ENCODE measurements at regions not wholly inside any gene's neighbourhood (a gene's known extent, or its start where the extent isn't known, plus 50 kb on each side); places are given as distances from the start of the nearest gene placed in this dataset.
"Not testable (repeated sequence)": the region's sequence is repeated elsewhere in the genome, so short reads cannot be mapped to it uniquely, and the experiment has no call there.

DNA sequence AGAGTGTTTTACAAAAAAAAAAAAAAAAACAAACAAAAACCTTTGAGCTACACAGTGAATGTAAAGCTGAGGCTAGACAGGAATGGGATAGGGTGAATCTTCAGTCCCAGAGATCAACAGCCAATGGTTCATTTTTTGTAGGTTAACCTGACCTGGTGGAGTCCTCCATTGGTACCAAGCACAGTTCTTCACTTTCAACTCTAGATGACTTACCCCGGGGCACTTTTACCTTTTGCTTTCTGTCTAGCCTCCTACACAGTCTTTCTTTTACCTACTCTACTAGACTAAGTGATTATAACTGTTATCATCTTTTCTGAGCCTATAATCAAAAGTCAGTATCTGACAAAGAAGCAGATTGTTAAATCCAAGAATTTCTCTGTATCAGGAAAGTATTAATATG is 50.9 kb downstream of the ANXA2R start:
- no peak for DNase-seq (ENCODE audit: extremely low read depth, low read depth)

DNA sequence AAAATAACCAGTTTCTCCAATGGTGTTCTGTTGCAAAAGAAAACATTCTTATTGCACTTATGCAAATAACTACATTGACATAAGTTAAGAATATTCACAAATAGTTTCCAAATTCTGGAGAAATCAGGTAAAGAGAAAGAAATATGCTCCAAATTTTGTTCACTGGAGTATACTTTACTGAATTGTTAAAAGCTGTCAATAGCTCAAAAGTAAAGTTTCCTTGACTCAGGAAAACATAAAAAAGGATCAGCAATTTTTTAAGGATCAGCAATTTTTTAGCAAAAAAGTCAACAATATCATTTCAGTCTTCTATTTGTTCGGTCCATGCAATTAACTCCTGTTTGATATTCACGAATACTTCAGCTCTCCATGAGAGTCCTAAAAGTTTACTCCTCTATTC is 51.6 kb downstream of the ANXA2R start:
- no peak for DNase-seq (ENCODE audit: extremely low read depth, low read depth)

DNA sequence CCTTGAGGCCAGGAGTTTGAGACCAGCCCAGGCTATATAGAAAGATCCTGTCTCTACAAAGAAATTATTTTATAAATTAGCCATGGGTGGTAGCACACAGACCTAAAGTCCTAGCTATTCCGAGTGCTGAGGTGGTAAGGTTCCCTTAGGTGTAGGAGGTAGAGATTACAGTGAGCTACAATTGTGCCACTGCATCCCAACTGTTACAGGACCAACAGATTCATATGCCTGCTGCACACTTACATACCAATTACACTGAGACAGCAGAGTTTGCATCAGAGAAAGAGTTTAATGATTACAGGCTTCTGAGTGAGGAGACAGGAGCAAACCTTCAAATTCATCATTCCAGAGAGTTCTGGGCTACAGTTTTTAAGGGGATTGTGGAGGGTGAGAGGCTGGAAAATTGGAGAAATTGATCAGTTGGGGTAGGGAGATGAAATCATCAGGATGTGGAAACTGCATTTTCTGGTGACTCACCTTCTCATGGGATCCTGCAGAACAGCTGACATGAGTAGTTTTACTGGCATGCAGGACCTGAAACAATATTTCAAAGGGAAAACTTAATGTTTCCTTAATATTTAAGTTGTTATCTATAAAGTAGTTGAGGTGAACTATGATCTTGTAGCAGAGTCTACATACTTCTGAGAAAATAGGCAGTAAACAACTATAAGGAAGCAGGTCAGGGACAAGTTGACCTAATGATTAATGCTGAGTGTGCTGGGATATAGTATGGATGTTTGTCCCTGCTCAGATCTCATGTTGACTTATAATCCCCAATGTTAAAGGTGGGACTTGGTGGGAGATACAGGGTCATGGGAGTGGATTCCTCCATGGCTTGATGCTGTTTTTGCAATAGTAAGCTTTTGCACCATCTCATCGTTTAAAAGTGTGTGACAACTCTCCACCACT is 54.7 kb downstream of the ANXA2R start:
- DNase-seq (ENCODE audit: extremely low read depth, low read depth): no peak

DNA sequence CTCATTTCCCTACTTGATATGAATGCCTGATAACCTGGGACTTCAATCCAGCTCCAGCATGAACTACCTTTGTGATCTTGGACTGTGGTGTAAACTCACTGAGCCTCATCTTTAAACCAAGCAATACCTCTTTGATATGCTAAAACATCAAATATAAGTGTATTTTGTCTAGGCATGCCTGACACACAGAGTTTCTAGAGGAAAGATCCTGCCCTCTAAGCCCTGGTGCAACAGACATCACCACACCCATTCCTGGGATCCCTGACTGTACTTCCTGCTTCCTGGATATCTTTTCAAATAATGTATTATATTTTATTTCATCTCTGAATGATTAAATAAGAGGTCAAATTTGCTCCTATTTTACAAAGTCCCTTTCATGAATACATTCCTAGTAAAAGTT is 55.8 kb downstream of the ANXA2R start:
- no peak for DNase-seq (ENCODE audit: extremely low read depth, low read depth)

DNA sequence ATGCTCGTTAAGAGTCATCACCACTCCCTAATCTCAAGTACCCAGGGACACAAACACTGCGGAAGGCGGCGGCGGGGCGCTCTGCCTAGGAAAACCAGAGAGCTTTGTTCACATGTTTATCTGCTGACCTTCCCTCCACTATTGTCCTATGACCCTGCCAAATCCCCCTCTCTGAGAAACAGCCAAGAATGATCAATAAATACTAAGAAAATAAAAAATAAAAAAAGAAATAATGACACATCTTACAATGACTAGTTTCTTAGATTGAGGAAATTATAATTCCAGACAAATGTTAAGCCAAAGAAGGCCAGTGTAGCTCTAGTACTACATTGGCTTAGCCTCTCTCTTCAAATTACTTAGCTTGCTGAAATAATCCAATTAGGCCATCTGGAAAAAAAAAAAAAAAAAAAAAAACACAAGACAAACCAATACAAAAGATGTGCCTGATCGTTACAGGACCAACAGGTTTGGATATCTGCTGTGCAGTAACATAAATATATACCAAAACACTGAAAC is 58.0 kb downstream of the ANXA2R start:
- no peak for DNase-seq (ENCODE audit: extremely low read depth, low read depth)

DNA sequence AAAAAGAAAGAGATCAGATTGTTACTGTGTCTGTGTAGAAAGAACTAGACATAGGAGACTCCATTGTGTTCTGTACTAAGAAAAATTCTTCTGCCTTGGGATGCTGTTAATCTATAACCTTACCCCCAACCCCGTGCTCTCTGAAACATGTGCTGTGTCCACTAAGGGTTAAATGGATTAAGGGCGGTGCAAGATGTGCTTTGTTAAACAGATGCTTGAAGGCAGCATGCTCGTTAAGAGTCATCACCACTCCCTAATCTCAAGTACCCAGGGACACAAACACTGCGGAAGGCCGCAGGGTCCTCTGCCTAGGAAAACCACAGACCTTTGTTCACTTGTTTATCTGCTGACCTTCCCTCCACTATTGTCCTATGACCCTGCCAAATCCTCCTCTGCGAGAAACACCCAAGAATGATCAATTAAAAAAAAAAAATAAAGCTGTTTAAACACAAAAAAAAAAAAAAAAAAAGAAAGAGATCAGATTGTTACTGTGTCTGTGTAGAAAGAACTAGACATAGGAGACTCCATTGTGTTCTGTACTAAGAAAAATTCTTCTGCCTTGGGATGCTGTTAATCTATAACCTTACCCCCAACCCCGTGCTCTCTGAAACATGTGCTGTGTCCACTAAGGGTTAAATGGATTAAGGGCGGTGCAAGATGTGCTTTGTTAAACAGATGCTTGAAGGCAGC is 58.6 kb downstream of the ANXA2R start:
- DNase-seq (ENCODE audit: extremely low read depth, low read depth): not testable (repeated sequence)

DNA sequence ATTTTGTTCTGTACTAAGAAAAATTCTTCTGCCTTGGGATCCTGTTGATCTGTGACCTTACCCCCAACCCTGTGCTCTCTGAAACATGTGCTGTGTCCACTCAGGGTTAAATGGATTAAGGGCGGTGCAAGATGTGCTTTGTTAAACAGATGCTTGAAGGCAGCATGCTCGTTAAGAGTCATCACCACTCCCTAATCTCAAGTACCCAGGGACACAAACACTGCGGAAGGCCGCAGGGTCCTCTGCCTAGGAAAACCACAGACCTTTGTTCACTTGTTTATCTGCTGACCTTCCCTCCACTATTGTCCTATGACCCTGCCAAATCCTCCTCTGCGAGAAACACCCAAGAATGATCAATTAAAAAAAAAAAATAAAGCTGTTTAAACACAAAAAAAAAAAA is 59.1 kb downstream of the ANXA2R start:
- DNase-seq (ENCODE audit: extremely low read depth, low read depth): not testable (repeated sequence)

DNA sequence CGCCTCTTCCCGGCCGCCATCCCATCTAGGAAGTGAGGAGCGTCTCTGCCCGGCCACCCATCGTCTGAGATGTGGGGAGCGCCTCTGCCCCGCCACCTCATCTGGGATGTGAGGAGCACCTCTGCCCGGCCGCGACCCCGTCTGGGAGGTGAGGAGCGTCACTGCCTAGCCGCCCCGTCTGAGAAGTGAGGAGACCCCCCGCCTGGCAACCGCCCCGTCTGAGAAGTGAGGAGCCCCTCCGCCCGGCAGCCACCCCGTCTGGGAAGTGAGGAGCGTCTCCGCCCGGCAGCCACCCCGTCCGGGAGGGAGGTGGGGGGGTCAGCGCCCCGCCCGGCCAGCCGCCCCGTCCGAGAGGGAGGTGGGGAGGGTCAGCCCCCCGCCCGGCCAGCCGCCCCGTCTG is 59.7 kb downstream of the ANXA2R start:
- DNase-seq (ENCODE audit: extremely low read depth, low read depth): not testable (repeated sequence)

DNA sequence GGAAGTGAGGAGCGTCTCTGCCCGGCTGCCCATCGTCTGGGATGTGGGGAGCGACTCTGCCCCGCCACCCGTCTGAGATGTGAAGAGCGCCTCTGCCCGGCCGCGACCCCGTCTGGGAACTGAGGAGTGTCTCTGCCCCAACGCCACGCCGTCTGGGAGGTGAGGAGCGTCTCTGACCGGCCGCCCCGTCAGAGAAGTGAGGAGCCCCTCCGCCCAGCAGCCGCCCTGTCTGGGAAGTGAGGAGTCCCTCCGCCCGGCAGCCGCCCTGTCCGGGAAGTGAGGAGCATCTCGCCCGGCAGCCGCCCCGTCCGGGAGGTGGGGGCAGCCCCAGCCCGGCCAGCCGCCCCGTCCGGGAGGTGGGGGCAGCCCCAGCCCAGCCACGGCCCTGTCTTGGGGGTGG is 60.9 kb downstream of the ANXA2R start:
- not testable (repeated sequence) for DNase-seq (ENCODE audit: extremely low read depth, low read depth)

DNA sequence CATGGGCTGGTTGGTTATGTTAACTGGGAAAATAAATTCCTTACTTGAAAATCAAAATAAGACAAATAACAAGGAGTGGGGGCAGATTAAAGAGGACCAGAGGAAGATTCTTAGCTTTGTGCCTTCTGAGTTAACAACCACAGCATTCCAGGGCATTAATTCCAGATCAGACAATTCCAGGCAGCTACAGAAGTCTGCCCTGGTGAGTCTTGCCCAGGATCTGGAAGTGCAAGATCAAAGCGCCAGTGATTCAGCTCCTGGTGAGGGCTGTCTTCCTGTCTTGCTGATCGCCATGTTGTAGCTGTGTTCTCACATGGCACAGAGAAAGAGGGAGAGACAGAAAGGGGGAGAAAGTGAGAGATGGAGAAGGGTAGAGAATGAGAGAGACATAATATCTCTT is 65.6 kb downstream of the ANXA2R start:
- DNase-seq (ENCODE audit: extremely low read depth, low read depth): no peak

DNA sequence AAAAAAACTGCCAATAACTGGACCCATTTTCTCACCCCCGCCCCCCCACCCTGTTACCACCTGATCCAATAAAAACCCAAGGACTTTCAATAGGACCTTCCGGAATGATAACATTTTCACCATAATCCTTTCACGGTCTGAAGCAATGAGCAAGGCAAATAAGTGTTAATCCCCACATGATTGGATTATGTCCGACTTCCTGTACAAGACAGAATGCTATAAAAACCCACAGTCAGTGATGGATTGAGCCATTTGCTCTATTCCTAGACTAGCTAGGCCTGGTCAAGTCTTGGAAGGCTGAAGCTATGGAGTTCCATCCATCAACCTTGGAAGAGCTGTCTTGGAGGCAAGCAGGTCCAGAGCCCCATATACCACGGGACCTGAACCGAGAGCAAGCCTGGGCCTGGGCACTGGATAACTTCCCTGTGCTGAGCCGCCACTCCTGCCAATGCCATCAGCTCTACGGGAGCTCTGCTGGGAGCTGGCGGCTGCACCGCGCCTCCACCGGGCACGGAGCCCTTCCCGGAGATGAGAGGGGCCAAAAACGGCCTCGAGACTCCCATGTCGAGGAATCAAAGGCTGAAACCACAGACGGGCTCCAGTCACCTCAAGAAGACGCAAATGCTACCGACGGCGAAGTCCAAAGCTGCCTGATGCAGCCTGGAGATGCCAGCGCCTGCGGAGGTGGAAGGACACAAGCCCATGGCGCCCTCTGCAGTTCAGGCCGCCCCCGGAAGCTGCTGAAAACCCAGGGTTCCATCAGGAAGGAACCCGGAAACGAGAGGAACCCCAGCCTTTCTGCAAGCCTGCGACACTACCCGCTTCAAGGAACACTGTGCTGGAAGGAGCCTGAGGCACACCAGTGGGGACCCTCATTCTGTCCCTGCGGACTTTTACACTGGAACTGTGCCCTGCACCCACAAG is 69.2 kb downstream of the ANXA2R start:
- peak; percentile 24 for DNase-seq (ENCODE audit: extremely low read depth, low read depth)

DNA sequence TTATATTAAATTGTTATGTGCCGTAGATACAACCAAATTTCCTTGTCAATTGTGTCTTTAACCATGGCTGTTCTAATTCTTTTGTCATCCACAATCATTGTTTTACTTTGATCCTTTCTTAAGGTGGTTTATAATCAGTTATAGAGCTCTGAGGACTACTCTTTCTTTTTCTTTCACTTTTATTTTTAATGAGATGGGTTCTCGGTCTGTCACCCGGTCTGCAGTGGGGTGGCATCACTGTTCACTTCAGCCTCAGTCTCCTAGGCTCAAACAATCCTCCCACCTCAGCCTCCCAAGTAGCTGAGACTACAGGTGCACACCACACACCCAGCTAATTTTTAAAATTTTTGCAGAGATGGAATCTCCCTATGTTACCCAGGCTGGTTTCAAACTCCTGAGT is 74.2 kb downstream of the ANXA2R start:
- no peak for DNase-seq (ENCODE audit: extremely low read depth, low read depth)

DNA sequence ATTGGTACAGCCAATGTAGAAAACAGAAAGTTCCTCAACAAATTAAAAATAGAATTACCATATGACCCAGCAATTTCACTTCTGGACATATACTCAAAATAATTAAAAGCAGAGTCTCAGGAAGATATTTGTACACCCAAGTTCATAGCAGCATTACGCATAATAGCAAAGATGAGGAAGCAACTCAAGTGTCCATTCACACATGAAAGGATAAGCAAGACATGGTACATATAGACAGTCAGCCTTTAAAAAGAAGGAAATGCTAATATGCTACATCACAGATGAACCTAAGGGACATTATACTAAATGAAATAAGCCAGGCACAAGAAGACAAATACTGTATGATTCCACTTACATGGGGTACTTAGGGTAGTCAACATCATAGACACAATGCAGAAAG is 76.7 kb downstream of the ANXA2R start:
- DNase-seq (ENCODE audit: extremely low read depth, low read depth): no peak

DNA sequence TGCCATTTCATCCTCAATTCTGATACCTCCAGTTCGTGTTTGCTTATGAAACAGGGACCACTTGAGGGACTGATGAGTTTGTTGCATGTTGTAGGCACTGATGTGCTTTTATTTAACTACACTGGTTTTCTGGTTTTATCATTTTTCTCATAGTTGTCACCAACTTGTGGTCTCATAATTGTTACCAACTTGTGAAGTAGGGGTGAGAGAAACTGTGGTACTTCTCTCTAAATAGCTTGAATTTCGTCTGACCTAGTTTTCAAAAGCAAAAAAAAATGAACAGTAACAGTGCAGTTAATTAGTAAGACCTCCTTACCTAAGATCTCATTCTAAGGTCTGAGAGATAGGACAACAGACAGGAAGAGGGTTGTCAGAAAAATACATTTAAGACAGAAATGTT is 78.0 kb downstream of the ANXA2R start:
- DNase-seq (ENCODE audit: extremely low read depth, low read depth): no peak

DNA sequence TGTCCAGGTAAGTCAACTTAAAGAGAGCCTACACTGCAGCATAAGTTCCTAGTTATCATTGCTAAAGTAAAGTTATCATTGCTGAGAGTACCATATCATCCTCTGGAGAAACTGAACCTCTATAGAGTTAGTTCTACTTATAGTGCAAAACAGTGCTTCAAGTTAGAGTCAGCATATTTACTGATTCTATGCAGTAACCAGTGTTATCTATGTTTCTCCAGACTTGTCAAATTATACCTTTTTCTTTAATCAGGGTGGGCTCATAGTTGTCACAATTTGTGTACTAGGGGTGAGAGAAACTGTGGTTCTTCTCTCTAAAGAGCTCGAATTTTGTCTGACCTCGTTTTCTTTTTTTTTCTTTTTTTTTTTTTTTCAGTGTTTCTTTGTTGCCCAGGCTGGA is 79.6 kb downstream of the ANXA2R start:
- DNase-seq (ENCODE audit: extremely low read depth, low read depth): no peak

DNA sequence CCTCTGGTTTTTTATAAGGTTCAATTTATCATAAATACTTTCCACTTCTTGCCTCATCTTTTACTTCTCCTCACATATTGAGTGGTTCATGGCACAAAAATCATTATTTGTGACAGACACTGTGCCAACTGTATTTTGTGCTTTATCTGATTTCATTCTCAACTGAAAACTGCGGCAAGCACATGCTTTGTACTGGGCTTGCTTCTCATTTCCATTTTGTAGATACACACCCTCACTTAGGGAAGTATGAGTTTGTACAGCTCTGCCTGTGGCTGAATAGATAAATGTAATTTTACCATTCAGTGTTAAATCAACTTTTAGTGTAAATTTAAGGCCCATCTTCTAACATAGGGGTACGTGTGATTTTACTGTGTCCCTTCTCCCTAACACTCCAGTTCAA is 83.6 kb downstream of the ANXA2R start:
- no peak for DNase-seq (ENCODE audit: extremely low read depth, low read depth)

DNA sequence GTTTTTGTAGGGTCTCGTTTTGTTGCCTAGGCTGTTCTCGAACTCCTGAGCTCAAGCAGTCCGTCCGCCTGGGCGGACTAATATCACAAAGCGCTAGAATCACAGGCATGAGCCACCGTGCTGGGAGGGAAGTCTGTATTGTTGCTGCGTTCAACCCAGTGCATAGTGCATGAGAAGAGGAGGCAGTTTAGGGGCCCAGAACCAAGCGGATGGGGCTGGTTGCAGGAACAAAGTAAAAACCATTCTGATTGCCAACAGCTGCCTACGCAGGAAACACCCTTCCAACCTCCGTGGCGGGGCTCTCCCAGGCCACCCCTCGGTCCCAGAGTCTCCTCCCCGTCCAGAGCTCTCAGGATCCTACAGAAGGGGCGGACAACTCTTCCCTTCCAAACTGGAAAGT is 87.1 kb downstream of the ANXA2R start:
- DNase-seq (ENCODE audit: extremely low read depth, low read depth): no peak

DNA sequence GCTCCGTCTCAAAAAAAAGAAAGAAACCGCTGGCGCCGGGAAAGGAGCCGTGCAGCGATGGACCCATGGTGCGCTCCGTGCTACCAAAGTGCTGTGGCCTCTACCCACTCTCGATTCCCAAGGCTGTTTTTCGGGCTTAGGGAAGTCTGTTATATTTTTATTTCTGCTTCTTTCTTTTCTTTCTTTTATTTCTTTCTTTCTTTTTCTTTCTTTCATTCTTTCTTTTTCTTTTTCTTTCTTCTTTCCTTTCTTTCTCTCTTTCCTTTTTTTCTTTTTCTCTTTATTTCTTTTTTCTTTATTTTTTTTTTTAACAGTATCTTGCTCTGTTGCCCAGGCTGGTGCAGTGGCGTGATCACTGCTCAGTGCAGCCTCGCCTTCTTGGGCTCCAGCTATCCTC is 87.5 kb downstream of the ANXA2R start:
- DNase-seq (ENCODE audit: extremely low read depth, low read depth): no peak

DNA sequence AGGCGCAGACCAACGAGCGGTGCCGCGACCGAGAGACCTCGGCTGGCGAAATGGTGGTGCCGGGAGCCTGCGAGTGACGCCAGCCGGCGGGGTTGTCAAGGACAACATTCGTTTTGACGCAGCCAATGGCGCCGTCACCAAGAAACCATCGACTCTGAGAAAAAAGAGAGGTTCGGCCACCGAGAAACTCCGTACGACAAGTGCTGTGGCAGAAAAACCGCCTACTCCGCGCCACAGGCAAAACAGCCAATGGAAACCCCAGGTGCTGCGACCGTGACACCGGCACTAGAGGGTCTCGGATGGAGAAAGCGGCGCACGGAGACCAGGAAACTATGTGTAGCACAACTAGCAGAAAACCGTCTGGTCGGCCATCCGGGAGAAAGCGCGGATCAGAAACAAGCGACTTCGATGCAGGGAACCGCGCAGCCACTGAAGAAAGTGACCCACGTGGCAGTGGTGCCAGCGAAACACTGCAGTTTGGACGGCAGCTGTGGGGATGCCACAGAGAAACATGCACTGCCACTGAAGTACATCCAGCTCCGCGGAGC is 88.8 kb downstream of the ANXA2R start:
- DNase-seq (ENCODE audit: extremely low read depth, low read depth): no peak

DNA sequence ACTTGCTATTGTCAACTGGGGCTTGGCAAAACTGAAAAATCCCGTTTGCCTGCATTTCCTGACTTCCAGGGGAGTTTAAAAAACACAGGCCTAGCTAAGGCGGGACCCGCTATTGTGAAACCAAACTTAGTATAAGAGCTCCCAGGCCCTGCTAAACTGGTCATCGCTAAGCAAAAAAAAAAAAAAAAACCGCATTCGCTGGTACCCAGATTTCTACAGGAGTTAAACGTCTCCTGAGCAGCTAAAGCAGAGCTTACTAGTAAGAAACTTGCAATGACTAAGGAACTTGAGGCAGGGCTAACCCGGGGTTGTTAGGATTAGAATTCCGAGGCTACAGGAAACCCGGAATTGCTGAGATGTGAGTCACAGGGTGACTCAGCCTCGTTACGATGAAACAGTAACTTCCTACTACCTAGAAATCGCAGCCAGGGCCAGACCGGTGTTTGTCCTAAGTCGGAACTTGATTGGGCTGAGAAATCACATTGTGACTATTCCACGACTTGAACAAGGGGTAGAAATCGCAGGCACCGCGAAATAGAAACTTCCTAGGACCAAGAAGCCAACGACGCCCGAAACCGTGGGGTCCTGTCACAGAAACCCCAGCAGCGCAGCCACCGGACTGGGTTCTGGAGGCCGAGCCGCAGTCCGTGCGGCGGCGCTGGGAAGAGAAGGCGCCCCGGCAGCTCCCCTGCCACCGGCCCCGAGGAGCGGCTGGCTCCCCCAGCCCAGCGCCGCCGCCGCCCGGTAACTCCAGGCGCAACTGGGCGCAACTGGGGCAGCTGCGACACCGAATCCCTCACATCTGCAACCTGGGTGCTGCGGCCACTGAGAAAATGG is 89.4 kb downstream of the ANXA2R start:
- peak; percentile 98 for DNase-seq (ENCODE audit: extremely low read depth, low read depth)
